ENCODE measurements at regions not wholly inside any gene's neighbourhood (a gene's known extent, or its start where the extent isn't known, plus 50 kb on each side); places are given as distances from the start of the nearest gene placed in this dataset.

- dilution Hi-C loops (cut with MboI; ENCODE audit: extremely low pct_ligation_motif_present, low sequenced_read_pairs), result no loop called here
- Histone ChIP-seq H3K36me3 (ENCODE audit: control insufficient read depth in 2 of 2, extremely low read depth in 1 of 2, insufficient read depth in 2 of 2, low read length in 2 of 2) (no peaks in the 10 kb centered on the region), H3K79me2 (ENCODE audit: control insufficient read depth, insufficient read depth, low read length) (no peaks in the 10 kb centered on the region), H4K20me1 (ENCODE audit: control insufficient read depth, extremely low read depth, insufficient read depth, low read length) (no peaks in the 10 kb centered on the region), H3K9me1 (ENCODE audit: control insufficient read depth, extremely low read depth, insufficient read depth, low read length) (no peaks in the 10 kb centered on the region), H2AFZ (ENCODE audit: control insufficient read depth, low read length) (no peak overlapping the region), H3K9me3 (ENCODE audit: control insufficient read depth, low read depth, low read length) (no peaks in the 10 kb centered on the region), H3K4me1 (ENCODE audit: control insufficient read depth, extremely low read depth, insufficient read depth, low read length) (no peaks in the 10 kb centered on the region), H3K4me2 (ENCODE audit: control insufficient read depth, extremely low read depth, insufficient read depth, low read depth, low read length) (no peak overlapping the region), H3K27ac (ENCODE audit: control insufficient read depth, insufficient read depth, low read length) (no peak overlapping the region), H3K27me3 (ENCODE audit: control insufficient read depth, extremely low read depth, insufficient read depth, low read length) (no peaks in the 10 kb centered on the region), H3K9ac (ENCODE audit: control insufficient read depth, extremely low read depth, insufficient read depth, low read length) (no peak overlapping the region), H3K4me3 (ENCODE audit: control insufficient read depth in 2 of 3, extremely low read depth in 1 of 3, insufficient read depth in 2 of 3, low read depth in 1 of 3, low read length in 3 of 3) (no peak overlapping the region)
- no peak for TF ChIP-seq CTCF (optimal IDR thresholded peaks at IDR 0.05 in 1 of 3, IDR thresholded peaks at IDR 0.05 in 1 of 3, conservative IDR thresholded peaks at IDR 0.05 in 1 of 3; ENCODE audit: extremely low read depth in 1 of 3, insufficient read depth in 2 of 3, low read length in 3 of 3)
- no peak for TF ChIP-seq EZH2 (IDR thresholded peaks at IDR 0.05; ENCODE audit: low read length)
- FAIRE-seq, result no peak
- DNase-seq (ENCODE audit: low read depth, low spot score), result no peak
Measured at GRCh38 chr9:88300556-88300955, 87.7 kb upstream of the SPIN1 start.

GRCh38 chr9:88291856-88292255, 96.4 kb upstream of the SPIN1 start:
- H4K20me1 ChIP-seq (ENCODE audit: control insufficient read depth, extremely low read depth, insufficient read depth, low read length), result no peaks in the 10 kb centered on the region
- H3K9ac ChIP-seq (ENCODE audit: control insufficient read depth, extremely low read depth, insufficient read depth, low read length), result no peak overlapping the region
- H3K79me2 ChIP-seq (ENCODE audit: control insufficient read depth, insufficient read depth, low read length), result no peaks in the 10 kb centered on the region
- H3K9me3 ChIP-seq (ENCODE audit: control insufficient read depth, low read depth, low read length), result no peaks in the 10 kb centered on the region
- no peak for FAIRE-seq
- DNase-seq (ENCODE audit: low read depth, low spot score), result no peak
- no peak overlapping the region for H3K4me2 ChIP-seq (ENCODE audit: control insufficient read depth, extremely low read depth, insufficient read depth, low read depth, low read length)
- H3K9me1 ChIP-seq (ENCODE audit: control insufficient read depth, extremely low read depth, insufficient read depth, low read length), result no peaks in the 10 kb centered on the region
- no peak overlapping the region for H3K4me3 ChIP-seq (ENCODE audit: control insufficient read depth in 2 of 3, extremely low read depth in 1 of 3, insufficient read depth in 2 of 3, low read depth in 1 of 3, low read length in 3 of 3)
- TF ChIP-seq EZH2 (IDR thresholded peaks at IDR 0.05; ENCODE audit: low read length) (no peak), CTCF (optimal IDR thresholded peaks at IDR 0.05 in 1 of 3, IDR thresholded peaks at IDR 0.05 in 1 of 3, conservative IDR thresholded peaks at IDR 0.05 in 1 of 3; ENCODE audit: extremely low read depth in 1 of 3, insufficient read depth in 2 of 3, low read length in 3 of 3) (no peak)
- dilution Hi-C loops (cut with MboI; ENCODE audit: extremely low pct_ligation_motif_present, low sequenced_read_pairs), result no loop called here
- no peaks in the 10 kb centered on the region for H3K27me3 ChIP-seq (ENCODE audit: control insufficient read depth, extremely low read depth, insufficient read depth, low read length)
- H3K27ac ChIP-seq (ENCODE audit: control insufficient read depth, insufficient read depth, low read length), result no peak overlapping the region
- no peak overlapping the region for H2AFZ ChIP-seq (ENCODE audit: control insufficient read depth, low read length)
- H3K4me1 ChIP-seq (ENCODE audit: control insufficient read depth, extremely low read depth, insufficient read depth, low read length), result no peaks in the 10 kb centered on the region
- H3K36me3 ChIP-seq (ENCODE audit: control insufficient read depth in 2 of 2, extremely low read depth in 1 of 2, insufficient read depth in 2 of 2, low read length in 2 of 2), result no peaks in the 10 kb centered on the region

Measured in keratinocyte (primary cell).